ENCODE measurements at regions not wholly inside any gene's neighbourhood (a gene's known extent, or its start where the extent isn't known, plus 50 kb on each side); places are given as distances from the start of the nearest gene placed in this dataset.

DNA sequence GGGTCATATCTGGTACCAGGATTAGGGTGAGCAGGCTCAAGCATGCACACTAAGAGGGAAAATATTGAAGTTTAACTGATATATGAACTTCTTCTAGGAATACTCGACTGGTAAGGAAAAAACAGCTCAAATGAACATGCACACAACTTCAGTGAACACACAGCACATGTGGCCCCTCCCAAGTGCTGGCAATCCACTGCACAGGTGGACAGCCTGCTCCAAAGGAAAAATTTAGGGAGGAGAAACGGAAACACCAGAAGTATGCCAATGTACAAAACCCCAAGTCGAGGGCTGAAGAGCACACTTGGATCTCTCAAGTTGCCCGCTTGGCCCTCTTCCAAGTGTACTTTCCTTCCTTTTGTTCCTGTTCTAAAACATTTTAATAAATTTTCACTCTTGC is 205.0 kb upstream of the FAM47C start:
- DNase-seq: no peak
- Histone ChIP-seq H4K8ac (replicated peaks; ENCODE audit: insufficient read length, low read depth, low read length) (no peak overlapping the region), H3K18ac (ENCODE audit: insufficient read length, low read depth, low read length) (no peak overlapping the region), H2AK5ac (ENCODE audit: insufficient read length, low read length) (no peak overlapping the region), H3K4me2 (ENCODE audit: insufficient read depth, insufficient read length, low read length) (no peak overlapping the region), H3K14ac (ENCODE audit: insufficient read depth, low read length) (no peak overlapping the region), H4K91ac (ENCODE audit: insufficient read length, low read depth, low read length) (no peak overlapping the region), H2BK120ac (ENCODE audit: low read depth, low read length, poor library complexity, severe bottlenecking) (no peak overlapping the region), H2BK12ac (ENCODE audit: insufficient read length, low read depth, low read length) (no peak overlapping the region), H3K23ac (ENCODE audit: insufficient read length, low read depth, low read length) (no peak overlapping the region), H3K56ac (ENCODE audit: insufficient read length, low read depth, low read length) (no peak overlapping the region), H3K9ac (ENCODE audit: extremely low read depth, insufficient read length, low read length) (no peak overlapping the region), H3T11ph (ENCODE audit: low read length) (no peak overlapping the region), H4K5ac (ENCODE audit: insufficient read length, low read depth, low read length) (no peak overlapping the region), H3K4ac (ENCODE audit: low read depth, low read length) (no peak overlapping the region), H3K27ac (ENCODE audit: insufficient read length, low read depth, low read length) (no peak overlapping the region), H3K4me1 (ENCODE audit: insufficient read depth, low read length) (no peaks in the 10 kb centered on the region), H2BK5ac (ENCODE audit: insufficient read length, low read length) (no peak overlapping the region), H2BK15ac (ENCODE audit: low read depth, low read length) (no peak overlapping the region), H3K79me2 (ENCODE audit: insufficient read depth, low read length) (no peaks in the 10 kb centered on the region), H3K23me2 (ENCODE audit: insufficient read length, low read depth, low read length, poor library complexity, severe bottlenecking) (no peaks in the 10 kb centered on the region), H3K27me3 (ENCODE audit: insufficient read depth, low read length) (no peaks in the 10 kb centered on the region), H3K79me1 (ENCODE audit: insufficient read depth, low read depth, low read length, poor library complexity, severe bottlenecking) (no peaks in the 10 kb centered on the region), H2AFZ (ENCODE audit: low read length) (no peak overlapping the region), H2BK20ac (ENCODE audit: low read depth, low read length, poor library complexity, severe bottlenecking) (no peak overlapping the region), H3K9me3 (ENCODE audit: control insufficient read depth, low read depth, low read length) (peaks cover 7% of the 10 kb centered on the region), H4K20me1 (ENCODE audit: control insufficient read depth, insufficient read depth, insufficient read length) (no peaks in the 10 kb centered on the region)
- H3K27ac Mint-ChIP-seq: no peak overlapping the region
- WGBS (ENCODE audit: extremely low coverage, insufficient read length, low lambda C conversion rate): no CpG with 5 or more reads among the region's 4 CpGs
- H3K4me1 Mint-ChIP-seq: peaks cover 5 to 7% of the 10 kb centered on the region in 2 experiments
- TF ChIP-seq CTCF (conservative IDR thresholded peaks at IDR 0.05): no peak
- peaks cover 39 to 48% of the 10 kb centered on the region in 2 experiments for H3K9me3 Mint-ChIP-seq
- peaks cover 0 to 2% (median 0%) of the 10 kb centered on the region in 3 experiments; a peak in 2 of 7 replicates for H3K36me3 Mint-ChIP-seq (ENCODE audit: insufficient read depth in 1 of 3, low read depth in 3 of 3)
- H3K4me3 Mint-ChIP-seq: no peak overlapping the region
- H3K27me3 Mint-ChIP-seq (ENCODE audit: low read depth): no peaks in the 10 kb centered on the region

All from H9 (cell line).